ENCODE measurements at regions not wholly inside any gene's neighbourhood (a gene's known extent, or its start where the extent isn't known, plus 50 kb on each side); places are given as distances from the start of the nearest gene placed in this dataset.

DNA sequence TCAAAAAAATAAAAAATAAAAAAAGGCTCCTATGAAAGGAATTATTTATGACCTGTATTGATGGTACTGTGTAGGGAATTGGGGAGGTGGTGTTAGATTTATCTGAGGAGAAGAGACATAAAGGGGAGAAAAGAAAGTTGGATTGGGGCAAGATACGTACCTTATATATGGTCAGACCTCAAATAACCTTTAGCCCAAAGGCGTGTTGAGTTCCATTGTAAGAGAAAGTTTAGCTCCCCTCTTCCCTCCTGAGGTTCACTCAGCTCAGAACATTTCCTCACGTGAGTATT is 296.9 kb downstream of the ADGB start:
- TF ChIP-seq, protein P1, sequence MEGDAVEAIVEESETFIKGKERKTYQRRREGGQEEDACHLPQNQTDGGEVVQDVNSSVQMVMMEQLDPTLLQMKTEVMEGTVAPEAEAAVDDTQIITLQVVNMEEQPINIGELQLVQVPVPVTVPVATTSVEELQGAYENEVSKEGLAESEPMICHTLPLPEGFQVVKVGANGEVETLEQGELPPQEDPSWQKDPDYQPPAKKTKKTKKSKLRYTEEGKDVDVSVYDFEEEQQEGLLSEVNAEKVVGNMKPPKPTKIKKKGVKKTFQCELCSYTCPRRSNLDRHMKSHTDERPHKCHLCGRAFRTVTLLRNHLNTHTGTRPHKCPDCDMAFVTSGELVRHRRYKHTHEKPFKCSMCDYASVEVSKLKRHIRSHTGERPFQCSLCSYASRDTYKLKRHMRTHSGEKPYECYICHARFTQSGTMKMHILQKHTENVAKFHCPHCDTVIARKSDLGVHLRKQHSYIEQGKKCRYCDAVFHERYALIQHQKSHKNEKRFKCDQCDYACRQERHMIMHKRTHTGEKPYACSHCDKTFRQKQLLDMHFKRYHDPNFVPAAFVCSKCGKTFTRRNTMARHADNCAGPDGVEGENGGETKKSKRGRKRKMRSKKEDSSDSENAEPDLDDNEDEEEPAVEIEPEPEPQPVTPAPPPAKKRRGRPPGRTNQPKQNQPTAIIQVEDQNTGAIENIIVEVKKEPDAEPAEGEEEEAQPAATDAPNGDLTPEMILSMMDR (conservative IDR thresholded peaks at IDR 0.05; ENCODE audit: low read depth, low read length): no peak
- no peak for TF ChIP-seq EZH2phosphoT487 (IDR thresholded peaks at IDR 0.05; ENCODE audit: borderline replicate concordance, low read length)

Measured in PC-3 (cell line).